ENCODE measurements at regions not wholly inside any gene's neighbourhood (a gene's known extent, or its start where the extent isn't known, plus 50 kb on each side); places are given as distances from the start of the nearest gene placed in this dataset.
"Not testable (repeated sequence)": the region's sequence is repeated elsewhere in the genome, so short reads cannot be mapped to it uniquely, and the experiment has no call there.

DNA sequence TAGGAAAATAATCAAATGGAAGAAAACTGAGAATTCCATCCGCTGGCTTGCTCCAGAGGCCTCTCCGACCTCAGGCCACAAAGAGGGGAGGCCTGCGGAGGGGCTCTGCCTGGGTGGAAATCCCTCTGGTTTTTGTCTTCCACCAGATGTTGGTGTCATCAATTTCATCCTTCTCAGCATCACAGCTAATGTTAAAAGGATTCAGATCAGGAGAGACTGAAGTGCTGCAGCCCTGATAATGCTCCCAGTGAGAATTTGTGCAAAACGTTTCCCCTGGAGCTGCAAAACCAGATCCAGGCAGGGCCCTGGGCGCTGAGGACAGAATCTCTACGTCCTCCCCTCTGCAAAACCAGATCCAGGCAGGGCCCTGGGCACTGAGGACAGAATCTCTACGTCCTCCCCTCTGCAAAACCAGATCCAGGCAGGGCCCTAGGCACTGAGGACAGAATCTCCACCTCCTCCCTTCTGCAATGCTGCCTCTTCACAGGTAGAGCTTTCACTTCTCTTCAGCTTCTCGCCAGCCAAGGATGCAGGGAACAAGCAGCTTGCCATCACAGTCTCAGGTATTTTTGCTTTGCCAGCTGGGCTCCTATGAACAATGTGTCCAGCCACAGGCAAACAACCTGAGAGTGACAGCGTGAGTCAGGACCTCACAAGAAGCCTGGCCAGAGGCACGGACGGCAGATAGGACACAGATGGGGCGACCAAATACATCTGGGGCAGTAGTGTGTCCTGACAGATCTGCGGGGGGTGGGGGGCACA, 81.2 kb downstream of the TMEM18 start:
- Histone ChIP-seq H3K27ac (no peak overlapping the region), H3K4me3 (no peak overlapping the region)

DNA sequence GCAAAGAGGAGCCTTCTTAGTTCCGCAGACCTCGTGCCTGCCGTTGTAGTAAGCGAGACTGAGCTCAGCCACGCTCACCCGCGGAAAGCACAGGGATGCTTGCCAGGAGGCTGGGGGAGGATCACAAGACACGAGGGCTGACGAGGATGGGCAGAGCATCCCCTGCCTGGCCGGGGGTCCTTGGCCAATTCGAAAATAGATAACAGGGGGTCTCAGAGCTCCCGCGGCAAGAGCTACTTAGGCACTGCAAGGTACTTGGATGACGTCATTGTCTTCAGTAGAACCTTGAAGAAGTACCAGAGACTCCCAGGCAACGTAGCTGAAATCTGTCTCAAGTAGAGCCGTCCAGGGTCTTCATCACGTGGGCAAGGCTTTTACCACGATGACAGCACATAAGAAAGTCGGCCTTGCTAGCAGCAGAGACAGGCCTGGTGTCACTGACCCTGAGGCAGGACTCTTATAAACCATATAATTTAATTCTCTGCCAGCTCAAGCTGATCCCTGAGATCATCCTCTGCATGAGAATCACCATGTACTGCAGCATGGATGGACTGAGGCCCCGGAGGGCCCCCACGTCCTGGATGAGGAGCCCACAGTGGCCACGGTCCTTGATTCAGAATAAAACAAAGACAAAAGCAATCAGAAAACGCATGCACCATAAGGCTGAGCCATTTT, 81.9 kb downstream of the TMEM18 start:
- no peak overlapping the region for H3K4me3 ChIP-seq
- no peak overlapping the region for H3K27ac ChIP-seq

- H3K27ac ChIP-seq, result no peak overlapping the region
Observed at GRCh38 chr2:594297-594949, 82.8 kb downstream of the TMEM18 start.

DNA sequence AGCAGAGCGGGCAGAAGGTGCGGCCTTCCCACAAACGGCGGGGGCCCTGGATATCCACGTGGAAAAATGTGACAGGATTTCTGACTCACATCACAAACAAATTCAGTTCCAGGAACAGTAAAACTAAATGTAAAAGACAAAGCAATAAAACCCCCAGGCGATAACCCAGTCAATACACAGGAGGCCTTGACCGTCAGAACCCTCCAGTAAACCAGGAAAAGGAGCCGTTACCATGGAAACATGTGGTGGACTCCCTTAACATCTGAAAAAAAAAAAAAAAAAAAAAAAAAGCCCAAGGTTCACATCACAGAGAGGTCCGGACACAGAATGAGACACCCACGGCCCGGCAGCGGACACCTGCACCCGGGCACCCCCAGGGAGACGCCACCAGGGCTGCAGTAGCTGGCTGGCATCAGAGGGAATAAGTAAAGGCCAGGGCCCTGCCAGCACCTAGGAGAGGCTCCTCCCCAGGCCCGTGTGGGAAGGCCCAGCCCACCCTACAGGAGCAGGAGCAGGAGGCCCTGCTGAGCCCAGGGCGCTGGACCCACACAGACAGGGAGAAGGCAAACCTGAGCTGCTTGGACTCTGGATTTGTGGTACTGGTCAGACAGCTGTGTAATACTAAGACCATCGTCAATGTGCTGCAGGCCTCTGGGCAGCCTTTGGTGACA, 83.7 kb downstream of the TMEM18 start:
- Histone ChIP-seq H3K4me3 (no peak overlapping the region), H3K27ac (no peak overlapping the region)

More at GRCh38 chr2:594297-594949, 82.8 kb downstream of the TMEM18 start:
- H3K4me3 ChIP-seq, result no peak overlapping the region

DNA sequence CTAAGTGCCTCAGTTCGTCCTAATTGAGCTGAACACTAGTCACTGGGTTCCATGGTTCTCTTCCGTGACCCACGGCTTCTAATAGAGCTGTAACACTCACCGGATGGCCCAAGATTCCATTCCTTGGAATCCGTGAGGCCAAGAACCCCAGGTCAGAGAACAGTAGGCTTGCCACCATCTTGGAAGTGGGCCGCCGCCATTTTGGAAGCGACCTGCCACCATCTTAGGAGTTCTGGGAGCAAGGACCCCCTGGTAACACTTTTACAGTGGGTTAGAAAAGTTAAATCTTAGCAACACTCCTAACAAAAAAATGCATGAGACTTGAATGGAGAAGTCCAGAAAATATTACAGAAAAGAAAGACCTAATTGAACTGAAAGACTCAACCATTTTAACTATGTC, 84.5 kb downstream of the TMEM18 start:
- H3K4me3 ChIP-seq, result no peak overlapping the region
- H3K27ac ChIP-seq, result no peak overlapping the region

DNA sequence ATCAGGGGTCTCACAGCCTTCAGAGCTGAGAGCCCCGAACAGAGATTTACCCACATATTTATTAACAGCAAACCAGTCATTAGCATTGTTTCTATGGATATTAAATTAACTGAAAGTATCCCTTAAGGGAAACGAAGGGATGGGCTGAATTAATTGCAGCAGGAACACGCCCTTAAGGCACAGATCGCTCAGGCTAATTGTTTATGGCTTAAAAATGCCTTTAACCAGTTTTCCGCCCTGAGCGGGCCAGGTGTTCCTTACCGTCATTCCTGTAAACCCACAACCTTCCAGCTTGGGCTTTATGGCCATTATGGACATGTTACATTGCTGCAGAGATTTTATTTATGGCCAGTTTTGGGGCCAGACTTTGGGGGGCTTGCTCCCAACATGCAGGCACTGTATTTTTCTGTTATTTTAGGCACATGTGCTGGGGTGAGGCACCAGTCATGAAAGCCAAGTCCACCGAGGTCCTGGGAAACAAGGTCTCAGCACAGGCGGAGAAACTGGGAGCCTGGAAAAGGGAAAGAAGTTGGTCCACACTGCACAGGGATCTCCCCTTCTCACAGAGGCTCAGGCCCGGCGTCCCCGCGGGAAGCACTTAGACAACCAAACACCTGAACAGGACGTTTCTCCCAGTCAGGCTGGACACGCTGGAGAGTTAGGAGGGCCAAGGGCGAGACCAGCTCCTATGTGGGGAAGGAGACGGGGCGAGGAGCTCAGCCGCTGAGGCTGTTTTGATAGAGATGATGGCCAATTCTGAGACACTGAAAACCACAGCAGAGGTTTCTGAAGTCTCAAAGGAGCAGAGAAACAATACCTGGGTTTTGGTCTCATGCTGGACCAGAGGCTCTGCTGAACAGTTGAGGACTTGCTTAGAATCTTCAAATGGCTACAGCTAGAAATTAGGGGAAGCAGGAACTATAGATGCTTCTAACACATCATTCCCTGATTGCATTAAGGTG, 86.7 kb downstream of the TMEM18 start:
- Histone ChIP-seq H3K4me3 (no peak overlapping the region), H3K27ac (no peak overlapping the region)

DNA sequence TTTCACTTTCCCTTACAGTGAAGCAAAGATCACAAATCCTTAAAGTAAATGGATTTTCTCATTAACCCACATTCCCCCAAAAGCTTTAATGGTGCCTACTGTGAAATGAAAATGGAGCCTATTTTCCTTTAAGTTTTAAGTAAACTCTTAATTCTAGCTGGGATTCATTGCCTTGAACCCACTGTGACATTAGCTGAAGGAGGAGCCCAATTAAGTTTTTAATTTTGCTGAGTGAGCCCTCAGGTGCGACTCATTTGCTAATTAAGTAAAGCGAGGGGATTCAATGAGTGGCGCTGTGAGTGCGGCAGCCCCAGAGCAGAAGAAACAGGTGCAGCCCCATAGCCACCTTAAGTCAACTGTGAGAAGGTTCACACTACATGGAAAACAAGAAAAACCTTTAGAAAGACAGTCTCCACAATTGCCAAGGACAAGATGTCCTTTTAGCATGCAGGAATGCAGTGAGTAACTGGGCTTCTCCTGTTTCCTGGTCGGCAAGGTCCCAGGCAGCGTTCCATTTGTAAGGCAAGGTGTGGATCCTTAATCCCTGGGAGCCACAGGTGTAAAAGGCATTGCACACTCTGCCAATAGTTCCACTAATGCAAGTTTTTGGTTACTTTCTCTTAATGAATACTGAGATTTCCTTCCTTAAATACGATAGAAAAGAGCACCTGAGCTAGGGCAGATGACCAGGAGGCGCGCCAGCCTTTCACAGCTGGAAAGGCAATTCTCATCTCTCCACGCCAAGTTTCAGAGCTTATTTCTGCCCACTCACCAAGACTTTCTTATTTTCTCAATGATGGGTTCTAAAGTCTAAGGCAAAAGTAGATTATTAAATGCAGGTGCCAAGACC, 87.7 kb downstream of the TMEM18 start:
- H3K27ac ChIP-seq, result no peak overlapping the region

DNA sequence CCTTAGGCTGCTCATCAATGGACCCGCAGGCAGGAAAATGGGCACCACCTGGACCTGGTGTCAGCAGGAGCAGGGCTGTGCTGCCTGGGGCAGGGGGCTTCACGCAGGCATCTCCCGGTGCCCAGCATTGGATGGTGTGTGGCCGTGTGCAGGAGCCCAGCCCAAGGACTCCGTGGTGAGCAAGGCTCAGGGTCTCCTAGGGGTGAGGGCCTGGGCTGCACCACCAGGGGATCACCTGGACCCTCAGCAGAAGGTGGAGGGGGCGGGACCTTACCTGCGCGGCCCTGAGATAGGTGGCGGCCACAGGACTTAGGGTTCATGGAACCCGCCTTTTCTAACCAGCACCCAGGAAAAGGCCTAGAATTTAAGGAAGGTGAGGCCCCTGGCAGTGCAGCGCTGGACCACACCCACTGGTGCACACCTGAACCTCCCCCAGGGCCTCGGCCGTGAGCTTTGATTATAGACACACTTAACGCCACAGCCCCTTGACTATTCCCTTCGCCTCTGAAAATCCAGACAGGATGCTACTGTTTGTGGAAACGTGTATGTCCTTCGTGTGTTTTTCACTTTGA, 89.0 kb downstream of the TMEM18 start:
- Histone ChIP-seq H3K27ac (no peak overlapping the region), H3K4me3 (no peak overlapping the region)

More for the DNA sequence above, 87.7 kb downstream of the TMEM18 start:
- no peak overlapping the region for H3K4me3 ChIP-seq

- Histone ChIP-seq H3K27ac (peak overlapping the region in 1 of 21 experiments; percentile 34), H3K4me3 (no peak overlapping the region)
Observed at GRCh38 chr2:587087-587960, 89.9 kb downstream of the TMEM18 start.

GRCh38 chr2:586641-587076, 90.5 kb downstream of the TMEM18 start:
- Histone ChIP-seq H3K4me3 (no peak overlapping the region), H3K27ac (no peak overlapping the region)

DNA sequence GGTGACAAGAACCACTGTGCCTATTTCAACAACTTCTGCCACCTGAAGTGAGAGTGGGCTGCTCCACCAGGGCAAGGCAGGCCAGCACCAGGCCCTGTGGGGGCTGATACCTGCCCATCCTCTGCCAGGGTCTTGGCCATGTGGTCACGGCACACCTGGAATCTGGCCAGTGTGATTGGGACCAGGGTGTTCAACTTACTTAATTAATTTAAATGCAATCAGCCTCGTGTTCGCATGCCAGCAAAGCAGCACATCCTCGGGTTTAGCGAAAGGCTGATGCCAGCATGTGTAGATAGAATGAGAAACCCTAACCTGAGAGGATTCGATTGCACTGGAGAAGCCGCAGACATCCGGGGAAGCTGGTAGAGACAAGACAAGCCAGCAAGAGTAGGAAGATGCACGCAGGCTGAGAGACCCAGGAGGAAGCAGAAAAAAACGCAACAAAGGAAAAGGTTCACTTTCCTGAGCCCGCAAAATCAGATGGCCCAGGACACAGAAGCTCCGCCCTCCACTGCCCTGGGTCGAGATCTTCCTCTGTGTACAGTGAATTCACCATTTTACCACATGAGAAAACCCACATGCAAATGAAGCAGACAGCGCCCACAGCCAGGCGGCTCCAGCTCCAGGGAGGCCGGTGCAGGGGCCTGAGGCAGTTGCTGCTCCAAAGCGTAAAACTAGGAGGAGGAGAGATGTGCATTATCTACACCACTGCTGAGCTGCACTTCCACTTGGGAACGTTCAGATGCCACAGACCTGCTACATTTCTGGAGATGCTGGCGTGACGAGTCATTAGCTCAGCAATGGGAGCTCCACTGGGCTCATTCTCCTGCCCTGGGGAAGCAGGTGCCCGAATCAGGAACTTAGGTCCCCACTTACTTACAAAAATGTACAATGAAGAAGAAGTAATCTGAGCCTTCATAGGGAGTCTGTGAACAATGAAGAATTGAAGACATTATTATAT, 92.1 kb downstream of the TMEM18 start:
- H3K4me3 ChIP-seq, result no peak overlapping the region
- H3K27ac ChIP-seq, result no peak overlapping the region

GRCh38 chr2:583666-584065, 93.5 kb downstream of the TMEM18 start:
- no peak overlapping the region for H3K4me3 ChIP-seq
- no peak overlapping the region for H3K27ac ChIP-seq

DNA sequence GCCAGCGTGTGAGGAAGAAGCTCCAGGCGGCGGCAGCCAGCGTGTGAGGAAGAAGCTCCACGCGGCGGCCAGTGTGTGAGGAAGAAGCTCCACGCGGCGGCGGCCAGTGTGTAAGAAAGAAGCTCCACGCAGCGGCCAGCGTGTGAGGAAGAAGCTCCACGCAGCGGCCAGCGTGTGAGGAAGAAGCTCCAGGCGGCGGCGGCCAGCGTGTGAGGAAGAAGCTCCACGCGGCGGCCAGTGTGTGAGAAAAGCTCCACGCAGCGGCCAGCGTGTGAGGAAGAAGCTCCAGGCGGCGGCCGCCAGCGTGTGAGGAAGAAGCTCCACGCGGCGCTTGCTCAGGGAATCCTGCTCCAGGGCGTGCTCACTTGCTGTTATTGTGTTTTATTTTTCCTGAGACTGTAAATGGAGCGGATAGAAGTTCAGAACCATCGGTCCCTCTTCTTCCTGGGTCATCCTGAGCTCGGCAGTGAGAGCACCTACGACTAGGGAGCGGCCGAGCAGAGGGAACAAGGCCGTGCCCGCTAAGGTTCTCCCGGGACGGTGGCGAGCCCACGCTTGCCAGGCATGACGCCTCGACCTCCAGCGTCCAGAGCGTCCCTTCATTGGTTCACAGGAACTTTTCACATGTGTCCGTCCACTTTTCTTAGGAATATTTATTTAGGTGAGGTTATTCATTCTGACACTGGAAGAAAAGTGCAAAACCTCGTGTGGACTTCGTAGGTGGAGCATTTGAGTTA, 94.2 kb downstream of the TMEM18 start:
- Histone ChIP-seq H3K4me3 (no peak overlapping the region), H3K27ac (no peak overlapping the region)

- H3K27ac ChIP-seq, H3K4me3 ChIP-seq: not testable (repeated sequence)
Observed at GRCh38 chr2:582289-582688, 94.9 kb downstream of the TMEM18 start.

DNA sequence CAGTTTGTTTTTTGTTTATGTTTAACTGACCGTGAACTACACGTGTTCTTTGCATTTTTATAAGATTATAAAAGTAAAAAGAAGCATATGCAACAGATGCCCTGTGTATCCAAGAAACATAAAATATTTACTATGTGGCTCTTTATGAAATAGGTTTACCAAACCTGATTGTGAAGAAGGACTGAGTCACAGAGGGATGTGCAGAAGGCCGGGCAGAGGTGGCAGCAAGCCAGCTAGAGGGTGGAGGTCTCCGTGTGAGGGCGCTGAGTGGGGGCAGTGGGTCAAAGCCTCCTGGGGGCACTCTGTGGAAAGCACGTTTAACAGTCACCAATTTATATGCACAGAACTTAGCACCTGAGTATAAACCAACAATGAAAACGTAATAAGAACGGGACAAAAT, 97.2 kb downstream of the TMEM18 start:
- Histone ChIP-seq H3K4me3 (no peak overlapping the region), H3K27ac (no peak overlapping the region)
